ENCODE measurements at regions not wholly inside any gene's neighbourhood (a gene's known extent, or its start where the extent isn't known, plus 50 kb on each side); places are given as distances from the start of the nearest gene placed in this dataset.

DNA sequence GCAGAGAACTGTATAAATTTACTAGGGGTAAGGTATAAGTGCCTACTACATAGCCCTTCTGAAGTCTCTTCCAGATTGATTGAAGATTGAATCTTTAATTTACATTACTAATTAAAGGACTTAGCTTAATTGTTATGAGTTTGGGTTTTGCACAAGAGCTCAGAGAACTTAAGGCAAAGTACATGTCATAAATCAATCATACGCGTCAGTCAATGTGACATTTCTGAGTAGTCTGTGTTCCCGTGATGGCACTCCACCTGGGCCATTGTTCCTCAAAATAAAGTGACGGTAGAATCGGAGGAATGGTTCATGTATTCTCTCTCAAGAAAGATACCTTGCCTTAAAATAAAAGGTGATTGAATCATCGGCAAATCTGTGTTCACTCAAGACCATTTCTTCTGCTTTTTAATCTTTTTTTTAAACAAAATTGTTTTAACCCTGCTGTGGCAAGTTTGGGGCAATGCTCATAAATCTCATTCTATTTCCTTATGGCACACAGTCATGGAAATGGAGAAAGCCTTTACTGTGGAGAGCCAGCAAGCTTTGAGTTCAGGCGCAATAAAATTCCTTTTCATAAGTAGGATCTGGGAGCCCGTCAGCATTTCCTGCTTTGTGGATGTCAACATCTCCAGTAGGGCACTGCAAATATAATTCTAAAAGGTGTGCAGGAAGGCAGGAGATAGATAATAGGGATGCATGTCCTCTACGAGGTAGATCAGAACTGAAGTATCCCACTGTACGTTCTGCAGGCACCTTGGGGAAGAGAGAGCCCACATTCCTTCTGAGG is 427.4 kb downstream of the GATA3 start:
- peaks cover 7% of the 10 kb centered on the region for H3K4me1 Mint-ChIP-seq (ENCODE audit: unreplicated experiment)
- TF ChIP-seq, protein P1, sequence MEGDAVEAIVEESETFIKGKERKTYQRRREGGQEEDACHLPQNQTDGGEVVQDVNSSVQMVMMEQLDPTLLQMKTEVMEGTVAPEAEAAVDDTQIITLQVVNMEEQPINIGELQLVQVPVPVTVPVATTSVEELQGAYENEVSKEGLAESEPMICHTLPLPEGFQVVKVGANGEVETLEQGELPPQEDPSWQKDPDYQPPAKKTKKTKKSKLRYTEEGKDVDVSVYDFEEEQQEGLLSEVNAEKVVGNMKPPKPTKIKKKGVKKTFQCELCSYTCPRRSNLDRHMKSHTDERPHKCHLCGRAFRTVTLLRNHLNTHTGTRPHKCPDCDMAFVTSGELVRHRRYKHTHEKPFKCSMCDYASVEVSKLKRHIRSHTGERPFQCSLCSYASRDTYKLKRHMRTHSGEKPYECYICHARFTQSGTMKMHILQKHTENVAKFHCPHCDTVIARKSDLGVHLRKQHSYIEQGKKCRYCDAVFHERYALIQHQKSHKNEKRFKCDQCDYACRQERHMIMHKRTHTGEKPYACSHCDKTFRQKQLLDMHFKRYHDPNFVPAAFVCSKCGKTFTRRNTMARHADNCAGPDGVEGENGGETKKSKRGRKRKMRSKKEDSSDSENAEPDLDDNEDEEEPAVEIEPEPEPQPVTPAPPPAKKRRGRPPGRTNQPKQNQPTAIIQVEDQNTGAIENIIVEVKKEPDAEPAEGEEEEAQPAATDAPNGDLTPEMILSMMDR (IDR thresholded peaks at IDR 0.05; ENCODE audit: unreplicated experiment): no peak
- H3K27me3 Mint-ChIP-seq (ENCODE audit: unreplicated experiment): peaks cover 1% of the 10 kb centered on the region
- no peak overlapping the region for H3K27ac Mint-ChIP-seq (ENCODE audit: unreplicated experiment)
- no peak overlapping the region for H3K4me3 Mint-ChIP-seq (ENCODE audit: unreplicated experiment)
- no peaks in the 10 kb centered on the region for H3K9me3 Mint-ChIP-seq (ENCODE audit: unreplicated experiment)
- H3K36me3 Mint-ChIP-seq (ENCODE audit: low read depth, unreplicated experiment): no peaks in the 10 kb centered on the region
- DNase-seq (ENCODE audit: low spot score): no peak

DNA sequence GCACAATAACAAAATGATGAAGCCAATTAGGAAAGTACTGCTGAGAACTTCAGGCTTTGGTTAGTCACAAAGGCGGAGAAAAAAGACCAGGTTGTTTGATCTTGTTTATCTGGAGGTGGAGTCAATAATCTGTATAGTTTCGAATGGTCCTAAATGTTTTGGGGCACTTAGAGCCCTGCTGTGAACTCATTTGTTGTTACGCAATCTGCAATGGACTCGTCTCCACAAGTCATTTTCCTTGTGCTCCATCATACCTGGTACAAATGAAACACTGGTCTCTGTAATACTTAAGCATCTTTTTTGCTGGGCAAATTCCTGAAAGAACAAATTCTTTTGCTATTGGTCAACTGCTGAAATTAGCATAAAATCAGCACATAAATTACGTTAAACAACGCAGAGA is 430.5 kb downstream of the GATA3 start:
- H3K36me3 Mint-ChIP-seq (ENCODE audit: low read depth, unreplicated experiment): no peaks in the 10 kb centered on the region
- TF ChIP-seq, protein P1 (IDR thresholded peaks at IDR 0.05; ENCODE audit: unreplicated experiment): no peak
- no peak overlapping the region for H3K4me3 Mint-ChIP-seq (ENCODE audit: unreplicated experiment)
- no peak overlapping the region for H3K27ac Mint-ChIP-seq (ENCODE audit: unreplicated experiment)
- DNase-seq (ENCODE audit: low spot score): no peak
- peaks cover 7% of the 10 kb centered on the region for H3K4me1 Mint-ChIP-seq (ENCODE audit: unreplicated experiment)
- H3K27me3 Mint-ChIP-seq (ENCODE audit: unreplicated experiment): no peaks in the 10 kb centered on the region
- no peaks in the 10 kb centered on the region for H3K9me3 Mint-ChIP-seq (ENCODE audit: unreplicated experiment)

DNA sequence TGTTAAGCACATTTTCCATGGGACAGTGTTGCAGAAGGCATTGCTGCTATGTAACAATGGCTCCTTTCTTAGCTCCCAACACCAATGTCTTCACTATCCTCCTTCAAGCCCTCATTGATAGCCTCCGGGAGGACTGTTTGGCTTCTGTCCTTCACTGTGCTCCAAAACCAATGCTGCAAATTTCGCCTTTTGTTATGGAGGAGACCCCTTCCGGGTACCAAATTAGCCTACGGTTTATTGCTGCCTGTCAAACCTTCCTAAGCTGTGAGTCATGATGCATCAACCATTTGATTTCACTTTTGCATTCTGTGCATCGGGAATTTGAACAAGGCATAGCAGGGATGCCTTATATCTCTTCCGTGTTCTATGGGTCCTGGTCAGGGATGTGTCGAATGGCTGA is 432.9 kb downstream of the GATA3 start:
- TF ChIP-seq, protein P1 (IDR thresholded peaks at IDR 0.05; ENCODE audit: unreplicated experiment): no peak
- Mint-ChIP-seq H3K27me3 (ENCODE audit: unreplicated experiment) (no peaks in the 10 kb centered on the region), H3K4me1 (ENCODE audit: unreplicated experiment) (peaks cover 7% of the 10 kb centered on the region), H3K4me3 (ENCODE audit: unreplicated experiment) (no peak overlapping the region), H3K36me3 (ENCODE audit: low read depth, unreplicated experiment) (no peaks in the 10 kb centered on the region), H3K9me3 (ENCODE audit: unreplicated experiment) (no peaks in the 10 kb centered on the region), H3K27ac (ENCODE audit: unreplicated experiment) (no peak overlapping the region)
- DNase-seq (ENCODE audit: low spot score): no peak

DNA sequence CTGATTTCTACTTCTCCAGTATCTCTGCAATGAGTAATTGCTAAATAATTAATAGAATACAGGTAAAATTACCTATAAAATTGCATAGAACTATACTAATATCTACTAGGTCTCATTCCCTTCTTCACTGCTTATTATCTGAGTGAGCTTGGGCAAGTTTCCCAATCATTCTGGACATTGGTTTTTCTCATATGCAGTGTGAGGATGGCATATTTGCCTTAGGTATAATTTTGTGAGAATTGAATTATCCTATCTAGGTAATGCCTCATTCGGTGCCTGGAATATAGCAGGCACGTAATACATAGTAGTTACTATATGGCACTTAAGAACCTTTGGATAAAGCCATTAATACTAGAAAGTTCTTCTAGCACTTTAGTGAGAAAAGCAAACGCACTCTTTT is 434.7 kb downstream of the GATA3 start:
- TF ChIP-seq, protein P1 (IDR thresholded peaks at IDR 0.05; ENCODE audit: unreplicated experiment): no peak
- DNase-seq (ENCODE audit: low spot score): no peak
- Mint-ChIP-seq H3K4me1 (ENCODE audit: unreplicated experiment) (peaks cover under 1% of the 10 kb centered on the region), H3K36me3 (ENCODE audit: low read depth, unreplicated experiment) (no peaks in the 10 kb centered on the region), H3K9me3 (ENCODE audit: unreplicated experiment) (no peaks in the 10 kb centered on the region), H3K27ac (ENCODE audit: unreplicated experiment) (no peak overlapping the region), H3K4me3 (ENCODE audit: unreplicated experiment) (no peak overlapping the region), H3K27me3 (ENCODE audit: unreplicated experiment) (no peaks in the 10 kb centered on the region)

DNA sequence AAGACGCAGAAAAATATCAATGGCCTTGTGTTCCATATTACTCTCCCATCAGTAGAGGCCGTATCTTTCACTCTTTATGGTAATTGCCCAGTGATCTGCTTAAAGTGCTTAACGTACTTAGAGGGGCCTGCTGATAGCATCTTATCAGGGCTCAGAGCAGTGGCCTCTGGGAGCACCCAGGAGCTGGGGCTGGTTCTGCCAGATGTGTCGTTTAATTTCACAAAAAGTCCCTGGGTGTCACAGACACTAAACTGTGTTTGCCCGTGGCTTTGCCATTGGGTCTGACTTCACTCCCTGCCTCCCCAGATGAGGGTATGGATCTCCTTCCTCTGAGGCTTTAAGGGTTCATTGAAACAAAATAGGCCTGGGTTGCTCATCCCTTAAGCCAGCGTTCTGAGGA is 435.3 kb downstream of the GATA3 start:
- no peak overlapping the region for H3K27ac Mint-ChIP-seq (ENCODE audit: unreplicated experiment)
- no peaks in the 10 kb centered on the region for H3K4me1 Mint-ChIP-seq (ENCODE audit: unreplicated experiment)
- H3K36me3 Mint-ChIP-seq (ENCODE audit: low read depth, unreplicated experiment): no peaks in the 10 kb centered on the region
- no peak for DNase-seq (ENCODE audit: low spot score)
- H3K4me3 Mint-ChIP-seq (ENCODE audit: unreplicated experiment): no peak overlapping the region
- no peaks in the 10 kb centered on the region for H3K9me3 Mint-ChIP-seq (ENCODE audit: unreplicated experiment)
- H3K27me3 Mint-ChIP-seq (ENCODE audit: unreplicated experiment): no peaks in the 10 kb centered on the region
- TF ChIP-seq, protein P1 (IDR thresholded peaks at IDR 0.05; ENCODE audit: unreplicated experiment): no peak
